ENCODE measurements at regions not wholly inside any gene's neighbourhood (a gene's known extent, or its start where the extent isn't known, plus 50 kb on each side); places are given as distances from the start of the nearest gene placed in this dataset.

DNA sequence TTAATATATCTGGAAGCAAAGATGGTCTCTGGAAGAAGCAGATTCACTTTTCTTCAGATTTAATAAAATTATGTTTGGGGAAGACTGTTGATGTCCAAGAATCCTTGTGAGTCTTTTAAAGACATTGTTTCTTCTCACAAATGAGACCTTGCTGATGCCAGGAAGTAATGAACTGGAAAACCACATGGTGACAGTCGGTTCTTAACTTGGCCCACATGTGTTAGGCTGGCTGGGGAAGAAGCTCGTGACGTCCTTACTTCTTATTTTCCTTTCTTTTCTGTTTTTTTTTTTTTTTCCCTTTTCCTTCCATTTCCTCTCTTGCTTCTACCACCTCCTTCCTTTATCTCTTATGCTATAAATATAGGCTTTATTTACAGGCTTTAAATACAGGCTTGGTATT, 950.2 kb downstream of the BCL11B start:
- DNase-seq = no peak
- 1% methylated on average over 3 of the region's 3 CpGs for WGBS (ENCODE audit: low lambda C conversion rate)

DNA sequence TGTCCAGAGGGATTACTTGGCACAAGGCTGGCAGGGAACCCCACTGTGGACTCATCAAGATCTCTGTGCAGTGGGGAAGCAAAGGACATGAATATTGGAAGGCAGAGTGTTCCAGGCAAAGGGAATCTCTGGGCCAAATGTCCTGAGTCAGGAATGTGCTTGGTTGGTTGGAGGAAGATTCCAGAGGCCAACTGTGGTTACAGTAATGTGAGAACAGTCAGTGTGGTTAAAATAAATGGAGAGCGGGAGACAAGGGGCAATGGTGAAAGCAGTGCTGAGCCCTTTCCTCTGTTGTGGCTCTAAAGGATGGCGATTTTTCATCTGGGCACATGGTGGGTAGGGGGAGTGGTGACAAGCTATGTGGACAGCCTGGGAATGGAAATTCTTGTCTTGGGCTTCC, 948.2 kb downstream of the BCL11B start:
- Histone ChIP-seq H3K27me3 (ENCODE audit: insufficient read depth) (no peaks in the 10 kb centered on the region), H3K4me2 (no peak overlapping the region), H3K36me3 (replicated peaks in 1 of 2; ENCODE audit: control insufficient read depth in 1 of 2, insufficient read depth in 2 of 2, low read length in 1 of 2) (no peaks in the 10 kb centered on the region), H3K4me1 (ENCODE audit: control insufficient read depth in 1 of 2, insufficient read depth in 2 of 2, low read depth in 1 of 2, low read length in 1 of 2) (no peaks in the 10 kb centered on the region), H2AFZ (ENCODE audit: low read depth) (no peak overlapping the region), H3F3A (replicated peaks; ENCODE audit: insufficient read depth) (no peaks in the 10 kb centered on the region), H4K20me1 (ENCODE audit: insufficient read depth) (no peaks in the 10 kb centered on the region), H3K9me3 (0 out of 2 replicates have a peak, but pooled peaks cover 3% of the 10 kb centered on the region), H3K27ac (ENCODE audit: low read depth in 2 of 2, low read length in 1 of 2) (no peak overlapping the region), H3K79me2 (ENCODE audit: insufficient read depth) (no peaks in the 10 kb centered on the region), H3K4me3 (ENCODE audit: low read depth in 2 of 2, low read length in 1 of 2) (no peak overlapping the region), H3K9ac (no peak overlapping the region), H3K9me2 (no peaks in the 10 kb centered on the region)
- POLR2A ChIA-PET = no interaction called here
- DNase-seq = no peak
- TF ChIP-seq NFIC (IDR thresholded peaks at IDR 0.05; ENCODE audit: borderline replicate concordance) (no peak), FOSL2 (IDR thresholded peaks at IDR 0.05; ENCODE audit: borderline replicate concordance, low read depth) (no peak)
- CTCF ChIA-PET = no interaction called here
- 0% methylated on average over 2 of the region's 2 CpGs for WGBS (ENCODE audit: low lambda C conversion rate)

More for the DNA sequence above, 950.2 kb downstream of the BCL11B start:
- H3K4me2 ChIP-seq = no peak overlapping the region
- no peaks in the 10 kb centered on the region for H3K9me2 ChIP-seq
- H3K9ac ChIP-seq = no peak overlapping the region
- POLR2A ChIA-PET = no interaction called here
- H3K4me3 ChIP-seq (ENCODE audit: low read depth in 2 of 2, low read length in 1 of 2) = no peak overlapping the region
- no peaks in the 10 kb centered on the region for H4K20me1 ChIP-seq (ENCODE audit: insufficient read depth)
- H3K79me2 ChIP-seq (ENCODE audit: insufficient read depth) = no peaks in the 10 kb centered on the region
- H3K27me3 ChIP-seq (ENCODE audit: insufficient read depth) = no peaks in the 10 kb centered on the region
- H3K4me1 ChIP-seq (ENCODE audit: control insufficient read depth in 1 of 2, insufficient read depth in 2 of 2, low read depth in 1 of 2, low read length in 1 of 2) = no peaks in the 10 kb centered on the region
- TF ChIP-seq RFX5 (IDR thresholded peaks at IDR 0.05; ENCODE audit: low read length) = no peak
- H3K36me3 ChIP-seq (replicated peaks in 1 of 2; ENCODE audit: control insufficient read depth in 1 of 2, insufficient read depth in 2 of 2, low read length in 1 of 2) = no peaks in the 10 kb centered on the region
- CTCF ChIA-PET = no interaction called here
- no peaks in the 10 kb centered on the region for H3F3A ChIP-seq (replicated peaks; ENCODE audit: insufficient read depth)
- no peak overlapping the region for H2AFZ ChIP-seq (ENCODE audit: low read depth)
- H3K27ac ChIP-seq (ENCODE audit: low read depth in 2 of 2, low read length in 1 of 2) = no peak overlapping the region
- 0 out of 2 replicates have a peak, but pooled peaks cover 3% of the 10 kb centered on the region for H3K9me3 ChIP-seq

DNA sequence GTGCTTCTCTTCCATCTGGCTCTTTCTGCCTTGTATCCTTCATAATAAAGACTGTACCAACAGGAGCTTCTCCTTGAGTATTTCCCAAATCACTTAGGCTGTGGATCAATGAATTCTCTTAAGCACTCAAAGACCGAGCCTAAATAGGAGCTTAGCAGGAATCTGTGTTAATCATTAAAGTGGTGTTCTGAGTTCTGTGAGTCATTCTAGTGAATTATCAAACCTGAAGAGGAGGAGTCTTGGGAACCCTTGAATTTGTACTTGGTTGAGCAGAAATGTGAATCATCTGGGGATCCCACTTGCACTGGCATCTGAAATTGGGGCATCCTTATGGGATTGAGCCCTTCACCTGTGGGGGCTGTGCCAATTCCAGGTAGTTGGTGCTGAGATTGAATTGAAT, 946.2 kb downstream of the BCL11B start:
- ChIA-PET CTCF (no interaction called here), POLR2A (no interaction called here)
- H3F3A ChIP-seq (replicated peaks; ENCODE audit: insufficient read depth) = no peaks in the 10 kb centered on the region
- H3K27me3 ChIP-seq (ENCODE audit: insufficient read depth) = no peaks in the 10 kb centered on the region
- H3K4me1 ChIP-seq (ENCODE audit: control insufficient read depth in 1 of 2, insufficient read depth in 2 of 2, low read depth in 1 of 2, low read length in 1 of 2) = no peaks in the 10 kb centered on the region
- no peaks in the 10 kb centered on the region for H3K36me3 ChIP-seq (replicated peaks in 1 of 2; ENCODE audit: control insufficient read depth in 1 of 2, insufficient read depth in 2 of 2, low read length in 1 of 2)
- H3K4me2 ChIP-seq = no peak overlapping the region
- no peaks in the 10 kb centered on the region for H3K9me3 ChIP-seq
- H3K4me3 ChIP-seq (ENCODE audit: low read depth in 2 of 2, low read length in 1 of 2) = no peak overlapping the region
- 0% methylated on average over 1 of the region's 1 CpG for WGBS (ENCODE audit: low lambda C conversion rate)
- H3K9me2 ChIP-seq = no peaks in the 10 kb centered on the region
- H3K9ac ChIP-seq = no peak overlapping the region
- DNase-seq = no peak
- H4K20me1 ChIP-seq (ENCODE audit: insufficient read depth) = no peaks in the 10 kb centered on the region
- TF ChIP-seq GABPA (IDR thresholded peaks at IDR 0.05; ENCODE audit: low read depth) (no peak), TEAD4 (IDR thresholded peaks at IDR 0.05; ENCODE audit: borderline replicate concordance, insufficient read depth) (no peak)
- no peak overlapping the region for H3K27ac ChIP-seq (ENCODE audit: low read depth in 2 of 2, low read length in 1 of 2)
- no peaks in the 10 kb centered on the region for H3K79me2 ChIP-seq (ENCODE audit: insufficient read depth)
- H2AFZ ChIP-seq (ENCODE audit: low read depth) = no peak overlapping the region

DNA sequence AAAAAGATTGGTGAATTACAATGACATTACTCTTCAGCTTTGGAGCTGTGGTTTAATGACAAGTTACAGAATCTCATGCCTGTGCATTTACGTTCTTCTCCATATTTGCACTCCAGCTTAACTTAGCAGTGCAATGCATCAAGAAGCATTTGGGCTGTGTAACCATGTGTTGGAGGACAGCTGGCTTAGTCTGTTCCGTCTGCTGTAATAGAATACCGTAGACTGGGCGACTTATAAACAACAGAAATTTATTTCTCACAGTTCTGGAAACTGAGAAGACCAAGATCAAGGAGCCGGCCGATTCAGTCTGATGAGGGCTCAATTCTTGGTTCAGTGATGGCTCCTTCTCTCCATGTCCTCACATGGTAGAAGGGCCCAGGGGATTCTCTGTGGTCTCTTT, 943.5 kb downstream of the BCL11B start:
- H3K27me3 ChIP-seq (ENCODE audit: insufficient read depth) = no peaks in the 10 kb centered on the region
- no peaks in the 10 kb centered on the region for H3K9me2 ChIP-seq
- no peak overlapping the region for H2AFZ ChIP-seq (ENCODE audit: low read depth)
- H3K4me2 ChIP-seq = no peak overlapping the region
- 4% methylated on average over 6 of the region's 6 CpGs for WGBS (ENCODE audit: low lambda C conversion rate)
- TF ChIP-seq RFX5 (IDR thresholded peaks at IDR 0.05; ENCODE audit: low read length) = no peak
- TF ChIP-seq RCOR1 (IDR thresholded peaks at IDR 0.05; ENCODE audit: low read length) = no peak
- TF ChIP-seq, protein P1, sequence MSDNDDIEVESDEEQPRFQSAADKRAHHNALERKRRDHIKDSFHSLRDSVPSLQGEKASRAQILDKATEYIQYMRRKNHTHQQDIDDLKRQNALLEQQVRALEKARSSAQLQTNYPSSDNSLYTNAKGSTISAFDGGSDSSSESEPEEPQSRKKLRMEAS (IDR thresholded peaks at IDR 0.05; ENCODE audit: low read depth) = no peak
- no peak for TF ChIP-seq TEAD4 (IDR thresholded peaks at IDR 0.05; ENCODE audit: borderline replicate concordance, insufficient read depth)
- no peak for TF ChIP-seq CHD2 (IDR thresholded peaks at IDR 0.05; ENCODE audit: low read length, partially characterized antibody)
- TF ChIP-seq TAF1 (IDR thresholded peaks at IDR 0.05; ENCODE audit: borderline replicate concordance, low read depth, low read length) = no peak
- TF ChIP-seq FOXM1 (IDR thresholded peaks at IDR 0.05; ENCODE audit: low read depth) = no peak
- TF ChIP-seq, protein P2, sequence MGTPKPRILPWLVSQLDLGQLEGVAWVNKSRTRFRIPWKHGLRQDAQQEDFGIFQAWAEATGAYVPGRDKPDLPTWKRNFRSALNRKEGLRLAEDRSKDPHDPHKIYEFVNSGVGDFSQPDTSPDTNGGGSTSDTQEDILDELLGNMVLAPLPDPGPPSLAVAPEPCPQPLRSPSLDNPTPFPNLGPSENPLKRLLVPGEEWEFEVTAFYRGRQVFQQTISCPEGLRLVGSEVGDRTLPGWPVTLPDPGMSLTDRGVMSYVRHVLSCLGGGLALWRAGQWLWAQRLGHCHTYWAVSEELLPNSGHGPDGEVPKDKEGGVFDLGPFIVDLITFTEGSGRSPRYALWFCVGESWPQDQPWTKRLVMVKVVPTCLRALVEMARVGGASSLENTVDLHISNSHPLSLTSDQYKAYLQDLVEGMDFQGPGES (IDR thresholded peaks at IDR 0.05; ENCODE audit: low read depth, low read length) = no peak
- TF ChIP-seq GABPA (IDR thresholded peaks at IDR 0.05; ENCODE audit: low read depth) = no peak
- TF ChIP-seq, protein P3, sequence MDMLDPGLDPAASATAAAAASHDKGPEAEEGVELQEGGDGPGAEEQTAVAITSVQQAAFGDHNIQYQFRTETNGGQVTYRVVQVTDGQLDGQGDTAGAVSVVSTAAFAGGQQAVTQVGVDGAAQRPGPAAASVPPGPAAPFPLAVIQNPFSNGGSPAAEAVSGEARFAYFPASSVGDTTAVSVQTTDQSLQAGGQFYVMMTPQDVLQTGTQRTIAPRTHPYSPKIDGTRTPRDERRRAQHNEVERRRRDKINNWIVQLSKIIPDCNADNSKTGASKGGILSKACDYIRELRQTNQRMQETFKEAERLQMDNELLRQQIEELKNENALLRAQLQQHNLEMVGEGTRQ (IDR thresholded peaks at IDR 0.05; ENCODE audit: borderline replicate concordance, low read depth, low read length) = no peak
- no peak for TF ChIP-seq NFIC (IDR thresholded peaks at IDR 0.05; ENCODE audit: borderline replicate concordance)
- DNase-seq = no peak
- no peak overlapping the region for H3K9ac ChIP-seq
- H3K4me1 ChIP-seq (ENCODE audit: control insufficient read depth in 1 of 2, insufficient read depth in 2 of 2, low read depth in 1 of 2, low read length in 1 of 2) = no peaks in the 10 kb centered on the region
- no peaks in the 10 kb centered on the region for H4K20me1 ChIP-seq (ENCODE audit: insufficient read depth)
- no peak overlapping the region for H3K27ac ChIP-seq (ENCODE audit: low read depth in 2 of 2, low read length in 1 of 2)
- H3K9me3 ChIP-seq = no peaks in the 10 kb centered on the region
- no peaks in the 10 kb centered on the region for H3F3A ChIP-seq (replicated peaks; ENCODE audit: insufficient read depth)
- no peak overlapping the region for H3K4me3 ChIP-seq (ENCODE audit: low read depth in 2 of 2, low read length in 1 of 2)
- CTCF ChIA-PET = no interaction called here
- POLR2A ChIA-PET = no interaction called here
- no peaks in the 10 kb centered on the region for H3K79me2 ChIP-seq (ENCODE audit: insufficient read depth)
- no peaks in the 10 kb centered on the region for H3K36me3 ChIP-seq (replicated peaks in 1 of 2; ENCODE audit: control insufficient read depth in 1 of 2, insufficient read depth in 2 of 2, low read length in 1 of 2)

Data from SK-N-SH (cell line).